SH-SY5Y (cell line): ENCODE measurements at regions not wholly inside any gene's neighbourhood (a gene's known extent, or its start where the extent isn't known, plus 50 kb on each side); places are given as distances from the start of the nearest gene placed in this dataset.

ENCODE experiments used
- GATA2 ChIP-seq: IDR thresholded peaks from 2 replicates; pipeline ENCODE4 v1.6.1; 2011; ENCODE audit warnings: mild to moderate bottlenecking, low read depth, low read length
- GATA3 ChIP-seq: IDR thresholded peaks from 2 replicates; pipeline ENCODE4 v1.6.1; 2011; ENCODE audit warnings: low read depth, mild to moderate bottlenecking, low read length, moderate library complexity

DNA sequence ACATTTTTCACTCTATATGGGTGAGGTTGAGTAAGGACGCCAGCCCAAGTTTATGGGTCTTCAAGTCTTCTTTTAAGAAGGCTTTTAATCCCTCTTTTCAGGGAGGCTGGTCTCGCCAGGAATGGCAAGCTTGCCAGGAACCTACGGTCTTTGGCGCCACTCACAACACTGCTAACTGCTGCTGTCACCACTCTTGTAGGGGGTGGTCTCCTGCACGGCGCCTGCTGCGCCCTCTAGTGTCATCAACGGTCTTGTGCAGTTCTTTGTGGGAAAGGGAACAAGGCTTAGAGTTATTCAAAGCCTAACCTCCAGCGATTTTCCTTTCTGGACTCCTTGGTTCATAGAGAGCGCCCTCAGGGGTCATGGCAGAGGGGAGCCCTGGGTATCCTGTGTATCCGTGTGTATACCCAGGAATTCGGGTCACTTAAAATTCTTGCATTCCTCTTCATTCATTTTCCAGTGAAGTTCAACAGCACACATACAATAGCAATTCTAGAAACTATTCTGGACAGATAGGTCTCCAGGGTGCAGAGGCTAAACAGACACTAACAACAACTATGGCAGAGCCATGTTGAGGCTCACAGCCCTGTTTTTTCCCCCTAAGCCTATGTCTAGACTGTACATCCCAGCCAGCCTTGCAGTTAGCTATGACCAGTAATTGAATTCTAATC, 392.8 kb upstream of the CAMK1G start:
- TF ChIP-seq GATA2 (no peak), GATA3 (no peak)
